Mesothelial cell of epicardium (in vitro differentiated cells): ENCODE measurements at regions not wholly inside any gene's neighbourhood (a gene's known extent, or its start where the extent isn't known, plus 50 kb on each side); places are given as distances from the start of the nearest gene placed in this dataset.
"Not testable (repeated sequence)": the region's sequence is repeated elsewhere in the genome, so short reads cannot be mapped to it uniquely, and the experiment has no call there.

Source experiments
- DNase-seq, 2 experiments: peaks; one replicate each; pipeline ENCODE4 v3.0.0; 2021; ENCODE audit warnings: low spot score in 2 of 2; ENCODE audit not compliant: unreplicated experiment in 2 of 2
- H3K27ac Mint-ChIP-seq: 2 replicates; pipeline ENCODE4 v1.8.0; 2021; ENCODE audit warnings: mixed read lengths
- H3K27me3 Mint-ChIP-seq: 2 replicates; pipeline ENCODE4 v1.8.0; 2021; ENCODE audit warnings: low read depth, mixed read lengths
- H3K36me3 Mint-ChIP-seq: 2 replicates; pipeline ENCODE4 v1.8.0; 2021; ENCODE audit warnings: mixed read lengths
- H3K4me1 Mint-ChIP-seq: 2 replicates; pipeline ENCODE4 v1.8.0; 2021; ENCODE audit warnings: mixed read lengths
- H3K4me3 Mint-ChIP-seq: 2 replicates; pipeline ENCODE4 v1.8.0; 2021; ENCODE audit warnings: mild to moderate bottlenecking, moderate library complexity, mixed read lengths
- H3K9me3 Mint-ChIP-seq: 2 replicates; pipeline ENCODE4 v1.8.0; 2021; ENCODE audit warnings: mixed read lengths
- TF ChIP-seq, protein P1 (sequence below): fragments of 200-600 bp; sonication (generic); IDR thresholded peaks from one replicate; pipeline ENCODE4 v1.5.0; 2021; ENCODE audit warnings: antibody characterized with exemption; ENCODE audit not compliant: unreplicated experiment

DNA sequence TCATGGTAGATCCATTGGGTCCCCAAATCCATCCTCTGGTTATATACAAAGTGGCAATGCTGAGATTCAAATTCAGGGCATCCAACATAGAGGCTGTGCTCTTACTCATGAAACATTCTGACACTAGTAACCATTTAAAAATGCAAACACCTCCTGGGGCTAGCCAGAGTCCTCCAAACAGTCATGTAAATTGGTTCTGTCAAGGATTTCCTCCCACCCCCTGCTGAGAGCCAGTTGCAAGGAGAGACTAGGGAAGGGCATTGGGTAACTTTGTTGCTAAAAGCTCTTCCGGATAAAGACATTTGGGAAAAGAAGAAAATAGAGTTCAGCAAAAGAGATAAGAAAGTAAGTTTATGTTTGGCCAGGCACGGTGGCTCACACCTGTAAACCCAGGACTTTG lies 58.3 kb downstream of the ART5 start:
- peaks cover 76% of the 10 kb centered on the region for H3K27me3 Mint-ChIP-seq
- H3K27ac Mint-ChIP-seq, H3K4me3 Mint-ChIP-seq, H3K4me1 Mint-ChIP-seq, DNase-seq, H3K36me3 Mint-ChIP-seq, H3K9me3 Mint-ChIP-seq: not testable (repeated sequence)

DNA sequence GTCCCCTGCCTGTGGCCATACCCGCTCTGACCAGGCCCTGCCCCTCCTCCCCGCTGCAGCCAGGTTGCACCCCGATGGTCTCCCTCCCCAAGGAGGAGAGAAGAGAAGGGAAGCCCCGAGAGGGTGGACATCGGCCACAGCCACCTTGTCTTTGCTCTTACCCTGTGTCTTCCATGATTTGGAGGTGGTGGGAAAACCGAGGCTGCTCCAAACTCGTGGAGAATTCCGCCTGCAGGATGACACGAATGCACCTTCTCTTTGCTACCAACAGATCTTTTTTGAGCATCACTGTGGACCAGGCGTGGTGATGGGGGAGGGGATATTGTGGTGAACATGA lies 60.4 kb downstream of the ART5 start:
- peak overlapping the region; percentile 59 for H3K4me3 Mint-ChIP-seq
- not testable (repeated sequence) for H3K9me3 Mint-ChIP-seq, H3K27ac Mint-ChIP-seq, H3K36me3 Mint-ChIP-seq, H3K4me1 Mint-ChIP-seq, DNase-seq
- H3K27me3 Mint-ChIP-seq, result peaks cover 66% of the 10 kb centered on the region
- TF ChIP-seq, protein P1, sequence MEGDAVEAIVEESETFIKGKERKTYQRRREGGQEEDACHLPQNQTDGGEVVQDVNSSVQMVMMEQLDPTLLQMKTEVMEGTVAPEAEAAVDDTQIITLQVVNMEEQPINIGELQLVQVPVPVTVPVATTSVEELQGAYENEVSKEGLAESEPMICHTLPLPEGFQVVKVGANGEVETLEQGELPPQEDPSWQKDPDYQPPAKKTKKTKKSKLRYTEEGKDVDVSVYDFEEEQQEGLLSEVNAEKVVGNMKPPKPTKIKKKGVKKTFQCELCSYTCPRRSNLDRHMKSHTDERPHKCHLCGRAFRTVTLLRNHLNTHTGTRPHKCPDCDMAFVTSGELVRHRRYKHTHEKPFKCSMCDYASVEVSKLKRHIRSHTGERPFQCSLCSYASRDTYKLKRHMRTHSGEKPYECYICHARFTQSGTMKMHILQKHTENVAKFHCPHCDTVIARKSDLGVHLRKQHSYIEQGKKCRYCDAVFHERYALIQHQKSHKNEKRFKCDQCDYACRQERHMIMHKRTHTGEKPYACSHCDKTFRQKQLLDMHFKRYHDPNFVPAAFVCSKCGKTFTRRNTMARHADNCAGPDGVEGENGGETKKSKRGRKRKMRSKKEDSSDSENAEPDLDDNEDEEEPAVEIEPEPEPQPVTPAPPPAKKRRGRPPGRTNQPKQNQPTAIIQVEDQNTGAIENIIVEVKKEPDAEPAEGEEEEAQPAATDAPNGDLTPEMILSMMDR, result peak; percentile 40

DNA sequence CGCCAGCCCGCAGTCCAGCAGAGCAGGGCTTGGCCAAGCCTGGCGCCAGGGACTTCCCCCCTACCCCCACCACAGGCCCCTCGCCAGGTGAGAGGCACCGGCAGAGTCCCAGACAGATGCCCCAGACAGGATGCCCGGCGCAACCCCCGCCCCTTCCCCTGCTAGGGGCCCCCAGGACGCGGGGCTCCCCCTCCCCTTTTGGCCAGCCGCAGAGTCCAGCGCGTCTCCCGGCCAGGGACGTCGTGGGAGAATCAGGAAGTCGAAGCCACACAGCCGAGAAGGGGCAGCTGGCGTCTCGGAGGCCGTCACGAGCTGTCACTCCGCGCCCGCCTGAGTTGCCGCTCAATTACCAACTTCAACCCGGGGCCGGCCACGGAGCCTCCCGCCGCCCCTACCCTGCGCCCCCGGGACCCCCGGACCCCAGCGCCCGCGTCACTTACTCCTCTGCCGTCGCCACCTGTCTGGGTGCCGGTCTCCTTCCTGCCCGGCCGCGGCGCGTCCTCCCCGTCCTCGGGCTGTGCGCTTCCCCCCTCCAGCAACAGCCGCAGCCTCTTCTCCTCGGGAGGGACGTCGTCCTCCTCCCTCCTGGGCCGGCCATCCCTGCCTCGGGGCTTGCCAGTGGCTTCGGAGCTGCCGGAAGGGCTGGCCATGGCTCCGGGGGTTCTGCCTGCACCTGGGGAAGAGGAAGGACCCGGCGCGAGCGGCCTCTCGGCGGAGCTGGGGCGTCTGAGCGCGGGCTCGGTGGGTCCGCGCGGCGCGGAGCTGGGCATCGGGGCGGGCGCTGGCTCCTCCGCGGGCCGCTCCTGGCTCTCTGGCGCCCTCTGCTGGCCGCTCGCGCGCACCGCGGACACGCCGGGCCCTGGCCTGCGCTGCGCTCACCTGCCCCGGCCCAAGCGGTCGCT lies 61.1 kb downstream of the ART5 start:
- Mint-ChIP-seq H3K27me3 (peaks cover 67% of the 10 kb centered on the region), H3K4me3 (peak overlapping the region; percentile 58)
- not testable (repeated sequence) for H3K27ac Mint-ChIP-seq, H3K4me1 Mint-ChIP-seq, H3K36me3 Mint-ChIP-seq, H3K9me3 Mint-ChIP-seq
- TF ChIP-seq, protein P1, result peak; percentile 81
- DNase-seq, result peak; percentile 56 to 87

DNA sequence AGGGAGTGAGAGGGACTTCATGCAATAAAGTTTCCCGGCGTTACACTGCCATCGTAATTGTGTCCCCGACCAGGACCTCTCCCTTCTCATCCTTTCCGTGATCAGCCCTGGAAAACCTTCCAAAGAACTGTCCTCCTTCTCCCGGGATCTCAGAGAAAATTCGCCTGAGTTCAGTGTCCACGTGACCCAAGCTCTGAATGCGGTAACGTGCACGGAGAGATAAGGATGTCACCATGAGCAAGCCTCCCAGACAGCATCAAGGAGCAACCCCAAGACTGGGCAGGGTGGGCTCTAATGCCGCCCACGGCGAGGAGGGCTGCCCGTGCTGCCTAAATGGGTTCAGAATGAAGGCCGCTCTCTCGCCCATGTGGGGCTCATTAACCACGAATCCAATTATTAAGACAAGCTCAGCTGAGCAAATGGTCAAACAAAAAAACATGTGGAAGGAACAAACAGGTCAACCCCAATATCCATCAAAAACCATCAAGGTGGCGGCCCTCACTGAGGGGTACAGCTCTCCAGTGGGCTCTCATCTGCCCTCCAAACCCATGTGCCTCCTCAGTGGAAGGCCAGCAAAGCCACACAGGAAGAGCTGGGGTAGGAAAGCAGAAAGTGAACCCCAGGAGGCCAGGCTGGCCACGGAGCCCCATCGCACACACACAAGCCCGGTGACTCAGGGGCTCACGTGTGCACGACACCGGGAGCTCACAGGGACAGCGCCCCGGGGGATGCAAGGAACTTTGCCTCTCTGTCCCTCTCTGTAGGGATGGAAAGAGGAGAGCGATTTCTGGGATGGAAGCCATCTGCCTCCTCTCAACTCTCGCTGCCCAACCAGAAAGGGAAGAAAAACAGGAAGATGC lies 62.0 kb downstream of the ART5 start:
- not testable (repeated sequence) for H3K9me3 Mint-ChIP-seq, H3K36me3 Mint-ChIP-seq, DNase-seq, H3K27ac Mint-ChIP-seq
- peak overlapping the region; percentile 58 for H3K4me3 Mint-ChIP-seq
- peaks cover 66% of the 10 kb centered on the region for H3K27me3 Mint-ChIP-seq
- peaks cover 12% of the 10 kb centered on the region for H3K4me1 Mint-ChIP-seq

DNA sequence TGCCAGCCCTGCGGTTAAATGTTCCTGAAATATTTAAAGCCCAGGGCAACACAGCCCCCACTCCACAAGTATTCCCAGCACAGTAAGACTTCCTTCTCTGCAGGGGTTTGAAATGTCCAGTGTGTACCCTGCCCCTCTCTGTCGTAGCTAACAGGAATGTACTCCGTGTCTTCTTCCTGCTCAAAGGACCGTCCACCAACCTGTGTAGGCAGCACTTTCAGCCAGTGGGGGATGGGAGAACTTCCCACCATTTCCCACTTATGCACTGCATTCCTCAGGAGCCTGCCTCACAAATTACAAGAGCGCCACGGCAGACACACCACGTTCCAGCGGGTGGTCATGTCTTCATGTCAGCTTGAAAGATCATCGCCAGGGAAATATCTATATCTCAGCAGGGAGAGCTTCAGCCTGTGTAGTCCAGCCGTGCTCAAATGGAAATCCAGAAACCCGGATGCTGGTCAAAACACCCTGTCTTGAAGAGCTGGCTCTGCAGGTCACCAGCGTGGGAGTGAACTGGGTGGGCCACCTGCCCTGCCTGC lies 65.7 kb downstream of the ART5 start:
- H3K9me3 Mint-ChIP-seq, DNase-seq, H3K4me3 Mint-ChIP-seq, H3K36me3 Mint-ChIP-seq: not testable (repeated sequence)
- peaks cover 42% of the 10 kb centered on the region for H3K27me3 Mint-ChIP-seq
- H3K27ac Mint-ChIP-seq, result peak overlapping the region; percentile 44
- H3K4me1 Mint-ChIP-seq, result peaks cover 12% of the 10 kb centered on the region

DNA sequence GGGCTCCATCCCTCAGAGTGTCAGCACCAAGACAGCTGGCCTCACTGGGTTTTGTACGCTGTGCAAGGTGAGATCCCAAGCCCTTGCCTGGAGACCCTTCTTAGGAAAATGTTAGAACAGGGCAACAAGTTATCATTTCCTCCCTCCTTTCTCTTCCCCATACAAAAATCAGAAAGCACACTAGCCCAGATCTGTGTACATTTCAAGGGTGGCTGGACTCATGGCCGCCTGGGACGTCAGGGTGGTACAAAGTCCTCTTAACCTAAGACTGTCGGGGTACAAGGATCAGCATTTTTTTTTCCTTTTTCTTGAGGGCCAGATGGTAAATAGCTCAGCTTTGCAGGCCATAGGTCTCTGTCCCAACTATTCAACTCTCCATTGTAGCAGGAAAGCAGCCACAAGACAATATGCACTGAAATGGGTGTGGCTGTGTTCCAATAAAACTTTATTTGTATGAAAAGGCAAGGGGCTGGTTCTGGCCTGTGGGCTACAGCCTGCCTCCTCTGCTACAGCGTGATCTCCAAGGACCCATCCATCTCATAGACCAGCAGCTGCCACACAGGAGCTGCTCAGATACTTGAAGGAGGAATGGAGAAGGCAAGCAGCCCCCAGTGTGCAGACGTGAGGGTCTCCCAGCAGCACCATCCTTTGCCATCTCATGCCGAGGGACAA lies 68.7 kb downstream of the ART5 start:
- not testable (repeated sequence) for H3K36me3 Mint-ChIP-seq, H3K27ac Mint-ChIP-seq, DNase-seq, H3K9me3 Mint-ChIP-seq, H3K4me3 Mint-ChIP-seq
- Mint-ChIP-seq H3K27me3 (peaks cover 24% of the 10 kb centered on the region), H3K4me1 (peaks cover 12% of the 10 kb centered on the region)

DNA sequence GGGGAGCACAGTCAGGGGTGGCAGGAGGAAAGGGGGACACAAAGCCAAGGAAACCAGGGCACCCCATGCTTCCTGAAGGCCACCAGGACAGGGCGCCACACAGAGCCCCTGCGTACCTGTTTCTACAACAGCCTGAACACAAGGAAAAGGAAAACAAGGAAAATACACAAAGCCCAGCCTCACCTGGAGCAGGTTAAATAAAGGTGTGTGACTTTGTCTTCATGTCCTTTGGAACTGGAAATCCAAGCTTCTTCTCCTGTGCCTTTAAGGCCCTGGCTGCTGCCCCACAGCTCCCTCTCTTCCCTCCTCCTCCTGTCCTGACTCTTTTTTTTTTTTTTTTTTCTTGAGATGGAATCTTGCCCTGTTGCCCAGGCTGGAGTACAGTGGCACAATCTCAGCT lies 70.0 kb downstream of the ART5 start:
- not testable (repeated sequence) for H3K36me3 Mint-ChIP-seq, H3K4me3 Mint-ChIP-seq, H3K9me3 Mint-ChIP-seq, H3K27ac Mint-ChIP-seq, DNase-seq
- Mint-ChIP-seq H3K27me3 (peaks cover 20% of the 10 kb centered on the region), H3K4me1 (peaks cover 12% of the 10 kb centered on the region)

DNA sequence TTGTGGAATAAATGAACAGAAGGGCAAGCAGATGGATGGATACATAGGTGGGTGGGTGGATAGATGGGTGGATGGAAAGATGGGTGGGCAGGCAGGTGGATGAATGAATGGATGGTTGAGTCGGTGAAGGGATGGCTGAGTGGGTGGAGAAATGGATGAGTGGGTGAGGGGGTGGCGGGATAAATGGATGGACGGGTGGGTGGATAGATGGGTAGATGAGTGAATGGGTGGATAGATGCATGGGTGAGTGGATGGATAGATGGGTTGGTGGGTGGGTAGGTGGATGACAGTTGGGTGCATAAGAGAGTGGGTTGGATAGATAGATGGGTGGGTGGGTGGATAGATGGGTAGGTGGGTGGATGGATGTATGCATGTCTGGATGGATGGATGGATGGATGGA lies 76.0 kb downstream of the ART5 start:
- not testable (repeated sequence) for DNase-seq, H3K4me3 Mint-ChIP-seq, H3K9me3 Mint-ChIP-seq, H3K27ac Mint-ChIP-seq, H3K36me3 Mint-ChIP-seq, H3K4me1 Mint-ChIP-seq
- H3K27me3 Mint-ChIP-seq, result peaks cover 38% of the 10 kb centered on the region
